Activated T-helper 1 cell treated with anti-CD3 and anti-CD28 coated beads, Interleukin-12 subunit alpha, Interleukin-12 subunit beta, Interleukin-2, Interleukin-4 antibody, amounts not matched to agents 30 ng/mL and 10 ng/mL and 1 ng/mL, durations not matched to agents 14 hours and 24 hours and 36 hours (primary cell): ENCODE measurements at regions not wholly inside any gene's neighbourhood (a gene's known extent, or its start where the extent isn't known, plus 50 kb on each side); places are given as distances from the start of the nearest gene placed in this dataset.

Experiments
- DNase-seq: peaks from one replicate; pipeline ENCODE4 v3.0.0; 2021; ENCODE audit warnings: low spot score
- H3K27ac Mint-ChIP-seq: one replicate; pipeline ENCODE4 v1.8.0; 2021; ENCODE audit warnings: mild to moderate bottlenecking, mixed read lengths
- H3K27me3 Mint-ChIP-seq: one replicate; pipeline ENCODE4 v1.8.0; 2022; ENCODE audit warnings: mild to moderate bottlenecking, moderate library complexity, mixed read lengths; ENCODE audit not compliant: insufficient read depth
- H3K36me3 Mint-ChIP-seq: one replicate; pipeline ENCODE4 v1.8.0; 2021; ENCODE audit warnings: low read depth, mixed read lengths
- H3K4me1 Mint-ChIP-seq: one replicate; pipeline ENCODE4 v1.8.0; 2021; ENCODE audit warnings: low read depth, mixed read lengths
- H3K4me3 Mint-ChIP-seq: one replicate; pipeline ENCODE4 v1.8.0; 2021; ENCODE audit warnings: mild to moderate bottlenecking, moderate library complexity, mixed read lengths
- H3K9me3 Mint-ChIP-seq: one replicate; pipeline ENCODE4 v1.8.0; 2021; ENCODE audit warnings: mixed read lengths
- intact Hi-C: fragments of 100-400 bp; cut with micrococcal nuclease; formaldehyde crosslinking; loops from one replicate; pipeline ENCODE4 v1.15.1; 2024

DNA sequence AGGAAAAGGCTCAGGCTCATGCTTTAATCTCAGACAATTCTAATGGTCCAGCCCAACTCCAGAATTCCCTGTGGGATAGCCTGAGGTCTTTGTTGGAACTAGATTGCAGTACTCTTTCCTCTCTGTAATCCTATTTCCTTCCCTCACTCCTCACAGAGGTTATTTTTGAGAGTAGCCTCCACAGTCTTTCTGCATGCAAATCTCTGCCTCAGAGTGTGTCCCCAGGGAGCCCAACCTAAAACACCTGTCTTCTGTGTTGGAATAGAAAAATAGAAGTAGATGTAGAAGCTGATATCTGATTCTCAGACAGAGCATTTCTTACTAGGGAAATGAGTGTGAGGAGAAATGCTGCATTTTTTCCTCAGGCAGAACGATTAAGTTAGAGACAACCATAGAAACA, 915.5 kb upstream of the EPHA5 start:
- intact Hi-C loops = no loop called here
- Mint-ChIP-seq H3K9me3 (no peaks in the 10 kb centered on the region), H3K27me3 (no peaks in the 10 kb centered on the region), H3K4me1 (no peaks in the 10 kb centered on the region), H3K36me3 (no peaks in the 10 kb centered on the region), H3K27ac (no peak overlapping the region), H3K4me3 (no peak overlapping the region)
- DNase-seq = no peak

DNA sequence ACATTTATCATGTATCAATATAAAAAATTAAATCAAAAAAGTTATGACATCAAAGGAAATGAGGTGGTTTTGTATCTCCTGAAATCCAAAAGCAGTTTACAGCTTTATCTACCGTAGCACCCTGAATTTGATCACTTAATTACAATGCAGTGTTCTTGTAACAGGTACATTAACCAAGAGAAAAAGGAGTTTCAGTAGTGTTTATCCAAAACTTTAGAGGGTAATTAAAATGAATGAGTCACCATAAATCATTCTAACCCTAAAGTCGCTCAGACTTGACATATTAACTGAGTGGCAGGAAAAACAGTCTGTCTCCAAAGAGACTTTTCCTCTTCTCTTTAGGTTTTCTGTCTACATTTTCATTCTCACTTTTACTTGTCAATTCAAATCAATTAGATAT, 907.6 kb upstream of the EPHA5 start:
- intact Hi-C loops = no loop called here
- no peak overlapping the region for H3K4me3 Mint-ChIP-seq
- no peaks in the 10 kb centered on the region for H3K36me3 Mint-ChIP-seq
- H3K4me1 Mint-ChIP-seq = no peaks in the 10 kb centered on the region
- no peak for DNase-seq
- H3K9me3 Mint-ChIP-seq = no peaks in the 10 kb centered on the region
- no peaks in the 10 kb centered on the region for H3K27me3 Mint-ChIP-seq
- H3K27ac Mint-ChIP-seq = no peak overlapping the region

DNA sequence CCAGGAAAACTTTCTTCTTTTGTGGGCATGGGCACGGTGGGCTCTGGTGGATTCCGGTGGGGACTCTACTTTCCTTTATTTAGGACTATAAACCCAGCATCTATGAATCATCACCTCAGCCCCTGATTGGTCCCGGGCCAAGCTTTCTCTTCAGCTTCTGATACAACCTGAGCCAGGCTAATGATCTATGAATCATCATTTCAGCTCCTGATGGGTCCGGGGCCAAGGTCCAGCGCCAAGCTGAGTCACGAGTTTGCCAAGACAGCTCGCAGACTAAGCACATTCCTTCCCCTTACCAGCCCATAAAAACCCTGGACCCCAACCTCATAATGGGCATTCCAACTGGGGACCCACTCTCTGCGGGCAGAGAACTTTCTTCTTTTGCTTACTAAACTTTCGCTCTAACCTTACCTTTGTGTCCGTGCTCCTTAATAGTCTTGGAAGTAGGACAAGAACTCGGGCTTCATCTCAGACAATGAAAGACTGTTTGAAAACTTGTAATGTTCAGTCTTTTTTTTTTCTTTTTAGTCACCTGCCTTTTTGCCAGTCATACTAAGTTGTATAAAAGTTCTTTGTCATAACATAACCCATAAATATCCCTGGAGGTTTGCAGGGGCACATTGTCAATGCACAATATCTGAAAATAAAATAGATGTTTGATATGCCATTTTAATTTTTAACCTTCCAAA, 904.9 kb upstream of the EPHA5 start:
- no peaks in the 10 kb centered on the region for H3K36me3 Mint-ChIP-seq
- H3K9me3 Mint-ChIP-seq = no peaks in the 10 kb centered on the region
- intact Hi-C loops = no loop called here

GRCh38 chr4:66574145-66574978, 904.1 kb upstream of the EPHA5 start:
- Mint-ChIP-seq H3K9me3 (no peaks in the 10 kb centered on the region), H3K4me3 (no peak overlapping the region), H3K36me3 (no peaks in the 10 kb centered on the region), H3K4me1 (no peaks in the 10 kb centered on the region), H3K27ac (no peak overlapping the region), H3K27me3 (no peaks in the 10 kb centered on the region)
- no peak for DNase-seq
- intact Hi-C loops = no loop called here

More for the DNA sequence above, 904.9 kb upstream of the EPHA5 start:
- no peak for DNase-seq
- Mint-ChIP-seq H3K4me1 (no peaks in the 10 kb centered on the region), H3K27me3 (no peaks in the 10 kb centered on the region), H3K27ac (no peak overlapping the region), H3K4me3 (no peak overlapping the region)

- intact Hi-C loops = no loop called here
- no peak overlapping the region for H3K4me3 Mint-ChIP-seq
- no peaks in the 10 kb centered on the region for H3K9me3 Mint-ChIP-seq
- H3K36me3 Mint-ChIP-seq = no peaks in the 10 kb centered on the region
- H3K4me1 Mint-ChIP-seq = no peaks in the 10 kb centered on the region
- H3K27me3 Mint-ChIP-seq = no peaks in the 10 kb centered on the region
- DNase-seq = no peak
- H3K27ac Mint-ChIP-seq = no peak overlapping the region
Measured at GRCh38 chr4:66572949-66573348, 902.7 kb upstream of the EPHA5 start.

DNA sequence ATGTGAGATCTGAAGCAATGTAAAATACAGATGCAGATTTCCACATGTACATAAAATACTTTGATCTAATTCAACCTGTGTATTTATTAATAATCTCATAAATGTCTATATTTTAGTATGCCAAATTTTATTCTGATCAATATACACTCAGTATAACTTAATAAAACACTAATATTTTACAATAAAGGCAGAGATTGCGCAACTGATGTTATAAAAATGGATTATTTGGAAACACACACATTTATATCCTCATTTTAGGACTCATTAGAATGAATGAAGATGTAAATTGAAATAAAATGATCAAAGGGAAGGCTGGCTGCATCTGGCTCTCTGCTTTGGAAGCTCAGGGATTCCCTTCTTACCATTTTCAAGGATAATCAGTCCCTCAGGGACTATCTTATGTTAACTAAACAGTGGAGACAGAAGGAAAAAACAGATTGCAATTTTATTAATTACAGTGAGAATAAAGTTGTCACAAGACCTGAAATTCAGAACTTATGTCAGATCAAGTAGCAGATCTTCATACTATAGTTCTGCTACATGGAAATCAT, 900.9 kb upstream of the EPHA5 start:
- intact Hi-C loops = no loop called here

GRCh38 chr4:66569228-66569627, 898.9 kb upstream of the EPHA5 start:
- H3K27ac Mint-ChIP-seq = no peak overlapping the region
- intact Hi-C loops = no loop called here
- H3K4me1 Mint-ChIP-seq = no peaks in the 10 kb centered on the region
- H3K9me3 Mint-ChIP-seq = no peaks in the 10 kb centered on the region
- no peaks in the 10 kb centered on the region for H3K36me3 Mint-ChIP-seq
- H3K4me3 Mint-ChIP-seq = no peak overlapping the region
- DNase-seq = no peak
- H3K27me3 Mint-ChIP-seq = no peaks in the 10 kb centered on the region

More for the DNA sequence above, 900.9 kb upstream of the EPHA5 start:
- no peaks in the 10 kb centered on the region for H3K9me3 Mint-ChIP-seq
- H3K4me1 Mint-ChIP-seq = no peaks in the 10 kb centered on the region
- H3K4me3 Mint-ChIP-seq = no peak overlapping the region
- H3K27me3 Mint-ChIP-seq = no peaks in the 10 kb centered on the region
- H3K36me3 Mint-ChIP-seq = no peaks in the 10 kb centered on the region
- DNase-seq = no peak
- H3K27ac Mint-ChIP-seq = no peak overlapping the region

- no peak overlapping the region for H3K27ac Mint-ChIP-seq
- H3K27me3 Mint-ChIP-seq = no peaks in the 10 kb centered on the region
- no peaks in the 10 kb centered on the region for H3K36me3 Mint-ChIP-seq
- no peaks in the 10 kb centered on the region for H3K9me3 Mint-ChIP-seq
- no peak for DNase-seq
- no peaks in the 10 kb centered on the region for H3K4me1 Mint-ChIP-seq
- intact Hi-C loops = no loop called here
- no peak overlapping the region for H3K4me3 Mint-ChIP-seq
Measured at GRCh38 chr4:66568431-66568830, 898.1 kb upstream of the EPHA5 start.

GRCh38 chr4:66568001-66568400, 897.7 kb upstream of the EPHA5 start:
- no peaks in the 10 kb centered on the region for H3K27me3 Mint-ChIP-seq
- H3K4me3 Mint-ChIP-seq = no peak overlapping the region
- H3K36me3 Mint-ChIP-seq = no peaks in the 10 kb centered on the region
- no peak overlapping the region for H3K27ac Mint-ChIP-seq
- intact Hi-C loops = no loop called here
- peaks cover 3% of the 10 kb centered on the region for H3K9me3 Mint-ChIP-seq
- no peaks in the 10 kb centered on the region for H3K4me1 Mint-ChIP-seq
- no peak for DNase-seq

- intact Hi-C loops = no loop called here
- H3K27ac Mint-ChIP-seq = no peak overlapping the region
- no peaks in the 10 kb centered on the region for H3K27me3 Mint-ChIP-seq
- H3K9me3 Mint-ChIP-seq = peaks cover 3% of the 10 kb centered on the region
- no peaks in the 10 kb centered on the region for H3K36me3 Mint-ChIP-seq
- no peak overlapping the region for H3K4me3 Mint-ChIP-seq
- no peaks in the 10 kb centered on the region for H3K4me1 Mint-ChIP-seq
- no peak for DNase-seq
Measured at GRCh38 chr4:66567551-66567950, 897.3 kb upstream of the EPHA5 start.

DNA sequence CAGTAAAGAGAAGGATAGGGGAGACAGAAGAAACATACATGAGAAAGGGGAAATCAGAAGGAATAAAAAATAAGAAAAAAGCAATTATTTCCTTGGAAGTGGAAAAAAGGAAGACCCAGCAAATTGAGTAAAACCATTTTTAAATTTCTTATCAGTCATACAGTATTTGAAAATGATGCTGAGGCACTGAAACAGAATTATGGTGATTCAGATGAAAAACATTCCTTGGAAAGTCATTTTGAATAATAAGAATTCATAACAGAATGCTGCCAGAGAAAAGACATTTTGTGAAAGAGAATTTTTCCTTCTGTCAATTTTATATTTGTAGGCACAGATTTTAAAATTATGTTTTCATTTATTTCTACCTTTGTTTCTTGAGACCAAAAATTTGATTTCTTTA, 895.5 kb upstream of the EPHA5 start:
- H3K9me3 Mint-ChIP-seq = peaks cover 3% of the 10 kb centered on the region
- no peaks in the 10 kb centered on the region for H3K36me3 Mint-ChIP-seq
- DNase-seq = no peak
- H3K27ac Mint-ChIP-seq = no peak overlapping the region
- no peaks in the 10 kb centered on the region for H3K4me1 Mint-ChIP-seq
- no peak overlapping the region for H3K4me3 Mint-ChIP-seq
- no peaks in the 10 kb centered on the region for H3K27me3 Mint-ChIP-seq
- intact Hi-C loops = no loop called here

GRCh38 chr4:66564901-66565651, 894.8 kb upstream of the EPHA5 start:
- no peak for DNase-seq
- no peaks in the 10 kb centered on the region for H3K4me1 Mint-ChIP-seq
- H3K27ac Mint-ChIP-seq = no peak overlapping the region
- no peak overlapping the region for H3K4me3 Mint-ChIP-seq
- no peaks in the 10 kb centered on the region for H3K27me3 Mint-ChIP-seq
- intact Hi-C loops = no loop called here
- peaks cover 3% of the 10 kb centered on the region for H3K9me3 Mint-ChIP-seq
- no peaks in the 10 kb centered on the region for H3K36me3 Mint-ChIP-seq
